H1 (cell line): ENCODE measurements at regions not wholly inside any gene's neighbourhood (a gene's known extent, or its start where the extent isn't known, plus 50 kb on each side); places are given as distances from the start of the nearest gene placed in this dataset.

Source experiments
- CTCF ChIA-PET: fragments of 300-600 bp; sonication (Branson Sonifier 250); formaldehyde crosslinking; loops from one replicate; lab custom pipeline; 2021; ENCODE audit not compliant: partially characterized antibody; lab: Charles Lee
- POLR2A ChIA-PET: fragments of 300-600 bp; sonication (Branson Sonifier 250); formaldehyde crosslinking; loops from one replicate; lab custom pipeline; 2021; ENCODE audit warnings: inconsistent platforms; ENCODE audit not compliant: partially characterized antibody; lab: Charles Lee
- DNase-seq, 2 experiments: peaks; one replicate each; pipeline versions ENCODE4 v3.0.0 to v3.0.0-alpha.2; 2010 to 2022; ENCODE audit warnings: low spot score in 2 of 2, low read depth in 1 of 2, mixed read lengths in 1 of 2
- FAIRE-seq: peaks from 2 replicates; lab custom pipeline; 2011; peaks lifted over from hg19 to GRCh38; lab: Jason Lieb, UNC
- H2AFZ ChIP-seq: 2 replicates; pipeline ENCODE4 v1.8.1; 2012; ENCODE audit warnings: low read length, inconsistent platforms
- H2AK5ac ChIP-seq: 2 replicates; pipeline ENCODE4 v1.6.1; 2013; ENCODE audit warnings: low read depth, low read length
- H2BK120ac ChIP-seq: replicated peaks from 2 replicates; pipeline ENCODE3; 2013; ENCODE audit warnings: low read depth, low read length, inconsistent platforms
- H2BK12ac ChIP-seq: 2 replicates; pipeline ENCODE4 v1.6.1; 2013; ENCODE audit warnings: low read depth, low read length
- H2BK15ac ChIP-seq: 2 replicates; pipeline ENCODE4 v1.6.1; 2013; ENCODE audit warnings: low read length
- H2BK20ac ChIP-seq: 2 replicates; pipeline ENCODE4 v1.6.1; 2013; ENCODE audit warnings: low read length
- H2BK5ac ChIP-seq: 2 replicates; pipeline ENCODE4 v1.6.1; 2013; ENCODE audit warnings: low read depth, low read length
- H3K14ac ChIP-seq: 2 replicates; pipeline ENCODE4 v1.6.1; 2013; ENCODE audit warnings: inconsistent platforms; ENCODE audit not compliant: insufficient read length
- H3K18ac ChIP-seq: 2 replicates; pipeline ENCODE4 v1.6.1; 2013; ENCODE audit warnings: low read length; ENCODE audit errors: extremely low read depth
- H3K23ac ChIP-seq: 2 replicates; pipeline ENCODE4 v1.6.1; 2013; ENCODE audit warnings: inconsistent platforms; ENCODE audit not compliant: insufficient read length
- H3K23me2 ChIP-seq: 2 replicates; pipeline ENCODE4 v1.6.1; 2013; ENCODE audit warnings: low read depth, low read length
- H3K27ac ChIP-seq: 2 replicates; pipeline ENCODE4 v1.6.1; 2011; ENCODE audit warnings: low read depth, low read length, inconsistent platforms
- H3K27me3 ChIP-seq, 4 experiments: replicated peaks in 1 of 4; 1 replicate in 1 of 4; 2 replicates in 3 of 4; pipeline versions ENCODE4 v1.6.1 to v1.8.1; 2011 to 2013; ENCODE audit warnings: low read length in 3 of 4, mild to moderate bottlenecking in 3 of 4, inconsistent platforms in 2 of 4, mixed read lengths in 2 of 4, moderate library complexity in 1 of 4; ENCODE audit not compliant: control insufficient read depth in 3 of 4, insufficient read depth in 3 of 4; ENCODE audit errors: extremely low read depth in 1 of 4
- H3K36me3 ChIP-seq, 4 experiments: 2 replicates each; pipeline versions ENCODE4 v1.6.1 to v1.8.1; 2011 to 2013; ENCODE audit warnings: mild to moderate bottlenecking in 4 of 4, low read length in 3 of 4, moderate library complexity in 2 of 4, control low read depth in 1 of 4, inconsistent platforms in 1 of 4; ENCODE audit not compliant: insufficient read depth in 4 of 4, control insufficient read depth in 2 of 4
- H3K4ac ChIP-seq: replicated peaks from 2 replicates; pipeline ENCODE3; 2013; ENCODE audit warnings: low read length, low read depth, mixed read lengths, inconsistent platforms; ENCODE audit not compliant: insufficient read length
- H3K4me1 ChIP-seq, 4 experiments: replicated peaks in 1 of 4; 1 replicate in 1 of 4; 2 replicates in 3 of 4; pipeline versions ENCODE4 v1.6.1 to v1.8.1; 2011 to 2013; ENCODE audit warnings: low read length in 3 of 4, inconsistent platforms in 2 of 4, mixed read lengths in 1 of 4; ENCODE audit not compliant: insufficient read depth in 4 of 4, control insufficient read depth in 3 of 4
- H3K4me2 ChIP-seq, 2 experiments: 2 replicates each; pipeline versions ENCODE4 v1.6.1 to v1.8.1; 2011 to 2013; ENCODE audit warnings: low read depth in 2 of 2, low read length in 2 of 2, control low read depth in 1 of 2, inconsistent platforms in 1 of 2, mild to moderate bottlenecking in 1 of 2; ENCODE audit not compliant: insufficient read depth in 1 of 2
- H3K4me3 ChIP-seq, 4 experiments: fragments of 200-600, 300-600 bp in 1 of 4; sonication (generic), shearing (Covaris generic), sonication (Bioruptor Twin) in 1 of 4; 2 replicates each; pipeline versions ENCODE4 v1.5.1 to v1.8.1; 2011 to 2016; ENCODE audit warnings: low read length in 4 of 4, low read depth in 3 of 4, control low read depth in 2 of 4, inconsistent platforms in 2 of 4, mild to moderate bottlenecking in 2 of 4, mixed read lengths in 1 of 4, moderate library complexity in 1 of 4; ENCODE audit not compliant: insufficient read depth in 2 of 4; ENCODE audit errors: extremely low read depth in 1 of 4
- H3K56ac ChIP-seq: replicated peaks from 2 replicates; pipeline ENCODE3; 2013; ENCODE audit warnings: low read depth, mild to moderate bottlenecking, mixed read lengths, low read length, inconsistent platforms; ENCODE audit not compliant: insufficient read length
- H3K79me1 ChIP-seq: 2 replicates; pipeline ENCODE4 v1.6.1; 2013; ENCODE audit warnings: low read depth, low read length, control low read depth
- H3K79me2 ChIP-seq, 2 experiments: 2 replicates each; pipeline versions ENCODE4 v1.6.1 to v1.8.1; 2012 to 2013; ENCODE audit warnings: low read length in 2 of 2, mild to moderate bottlenecking in 2 of 2, inconsistent platforms in 1 of 2; ENCODE audit not compliant: insufficient read depth in 2 of 2, control insufficient read depth in 1 of 2
- H3K9ac ChIP-seq, 4 experiments: replicated peaks in 1 of 4; 1 replicate in 1 of 4; 2 replicates in 3 of 4; pipeline versions ENCODE4 v1.6.1 to v1.8.1; 2011 to 2013; ENCODE audit warnings: low read depth in 3 of 4, low read length in 3 of 4, control low read depth in 2 of 4, mild to moderate bottlenecking in 2 of 4, moderate library complexity in 2 of 4, inconsistent platforms in 1 of 4; ENCODE audit errors: extremely low read depth in 1 of 4
- H3K9me3 ChIP-seq, 2 experiments: 2 replicates each; pipeline versions ENCODE4 v1.6.1 to v1.8.1; 2012 to 2013; ENCODE audit warnings: mild to moderate bottlenecking in 2 of 2, moderate library complexity in 2 of 2, control low read depth in 1 of 2, inconsistent platforms in 1 of 2, low read depth in 1 of 2, low read length in 1 of 2, mixed read lengths in 1 of 2; ENCODE audit not compliant: insufficient read depth in 2 of 2
- H4K20me1 ChIP-seq, 2 experiments: replicated peaks in 1 of 2; 2 replicates each; pipeline versions ENCODE3 to v1.8.1; 2011 to 2013; ENCODE audit warnings: inconsistent platforms in 2 of 2, low read length in 2 of 2, mild to moderate bottlenecking in 1 of 2; ENCODE audit not compliant: insufficient read depth in 2 of 2, control insufficient read depth in 1 of 2
- H4K5ac ChIP-seq: 2 replicates; pipeline ENCODE4 v1.6.1; 2013; ENCODE audit warnings: low read length, low read depth, mixed read lengths, inconsistent platforms; ENCODE audit not compliant: insufficient read length
- H4K8ac ChIP-seq: 2 replicates; pipeline ENCODE4 v1.8.0; 2013; ENCODE audit warnings: mild to moderate bottlenecking, moderate library complexity, low read length, inconsistent platforms; ENCODE audit not compliant: insufficient read depth; ENCODE audit errors: extremely low read depth
- H4K91ac ChIP-seq: replicated peaks from 2 replicates; pipeline ENCODE3; 2013; ENCODE audit warnings: low read length, mixed read lengths, inconsistent platforms; ENCODE audit not compliant: insufficient read length
- ATF3 ChIP-seq: IDR thresholded peaks from 2 replicates; pipeline ENCODE4 v1.6.1; 2011; ENCODE audit warnings: low read depth, mild to moderate bottlenecking, low read length; ENCODE audit not compliant: insufficient read depth
- BRCA1 ChIP-seq: IDR thresholded peaks from 2 replicates; pipeline ENCODE4 v1.6.1; 2012; ENCODE audit warnings: low read depth, low read length, improper control_type of control experiment
- CEBPB ChIP-seq: IDR thresholded peaks from 2 replicates; pipeline ENCODE4 v1.6.1; 2012; ENCODE audit warnings: low read depth, low read length
- FOSL1 ChIP-seq: IDR thresholded peaks from 2 replicates; pipeline ENCODE4 v1.6.1; 2011; ENCODE audit warnings: mild to moderate bottlenecking, low read depth, low read length, moderate library complexity; ENCODE audit not compliant: insufficient read depth
- GABPA ChIP-seq: IDR thresholded peaks from 2 replicates; pipeline ENCODE4 v1.6.1; 2011; ENCODE audit warnings: mild to moderate bottlenecking, low read length, moderate library complexity, borderline replicate concordance; ENCODE audit not compliant: insufficient read depth
- GTF2F1 ChIP-seq: IDR thresholded peaks from 2 replicates; pipeline ENCODE4 v1.6.1; 2012; ENCODE audit warnings: low read depth, low read length, improper control_type of control experiment, borderline replicate concordance
- KDM5A ChIP-seq: fragments of 200-600 bp; IDR thresholded peaks from 2 replicates; pipeline ENCODE4 v1.7.1; 2012; ENCODE audit warnings: mild to moderate bottlenecking, low read length, inconsistent platforms, mixed read lengths
- NRF1 ChIP-seq: IDR thresholded peaks from 2 replicates; pipeline ENCODE4 v1.6.1; 2011; ENCODE audit warnings: mild to moderate bottlenecking, low read depth, low read length, improper control_type of control experiment
- POLR2A ChIP-seq, 2 experiments: IDR thresholded peaks; 1 replicate in 1 of 2; 2 replicates in 1 of 2; pipeline ENCODE4 v1.6.1; 2011; ENCODE audit warnings: low read depth in 2 of 2, low read length in 2 of 2, mild to moderate bottlenecking in 2 of 2; ENCODE audit errors: control extremely low read depth in 1 of 2
- POU5F1 ChIP-seq: IDR thresholded peaks from 2 replicates; pipeline ENCODE4 v1.6.1; 2011; ENCODE audit warnings: low read depth, mild to moderate bottlenecking, low read length, moderate library complexity
- SIN3A ChIP-seq, 2 experiments: IDR thresholded peaks in 1 of 2; conservative IDR thresholded peaks in 1 of 2; 2 replicates each; pipeline ENCODE4 v1.6.1; 2011 to 2012; ENCODE audit warnings: low read length in 2 of 2, improper control_type of control experiment in 1 of 2, low read depth in 1 of 2, mild to moderate bottlenecking in 1 of 2
- SP2 ChIP-seq: IDR thresholded peaks from 2 replicates; pipeline ENCODE4 v1.6.1; 2012; ENCODE audit warnings: mild to moderate bottlenecking, low read length, inconsistent platforms
- USF2 ChIP-seq: IDR thresholded peaks from 2 replicates; pipeline ENCODE4 v1.6.1; 2011; ENCODE audit warnings: low read length, improper control_type of control experiment
- YY1 ChIP-seq: IDR thresholded peaks from 2 replicates; pipeline ENCODE4 v1.6.1; 2011; ENCODE audit warnings: low read depth, mild to moderate bottlenecking, low read length
- ZNF274 ChIP-seq: IDR thresholded peaks from 2 replicates; pipeline ENCODE4 v1.7.0; 2012; ENCODE audit warnings: low read length, borderline replicate concordance; ENCODE audit errors: extremely low read depth
- WGBS, 2 experiments: shearing (Covaris generic) in 1 of 2; methylation state at CpG; one replicate each; pipeline versions ENCODE4 v1.1.6 to v1.1.7; 2013 to 2015; ENCODE audit warnings: low lambda C conversion rate in 2 of 2, mixed read lengths in 2 of 2, inconsistent platforms in 1 of 2, low coverage in 1 of 2, missing lambda C conversion rate in 1 of 2; ENCODE audit not compliant: insufficient replicate concordance in 2 of 2, insufficient coverage in 1 of 2, insufficient read length in 1 of 2; ENCODE audit errors: extremely low coverage in 1 of 2, missing lambda C conversion rate in 1 of 2; 5-methylcytosine and 5-hydroxymethylcytosine counted together

GRCh38 chr1:199447906-199448305 lies 579.6 kb upstream of the NR5A2 start:
- Histone ChIP-seq H3K14ac (no peak overlapping the region), H3K4ac (no peak overlapping the region), H2BK20ac (no peak overlapping the region), H3K27ac (no peak overlapping the region), H3K4me1 (no peaks in the 10 kb centered on the region), H2AFZ (no peak overlapping the region), H2BK15ac (no peak overlapping the region), H4K91ac (no peak overlapping the region), H3K4me2 (no peak overlapping the region), H2BK120ac (no peak overlapping the region), H3K36me3 (no peaks in the 10 kb centered on the region), H2BK12ac (no peak overlapping the region), H3K79me1 (no peaks in the 10 kb centered on the region), H4K20me1 (no peaks in the 10 kb centered on the region), H3K23me2 (no peaks in the 10 kb centered on the region), H2AK5ac (no peak overlapping the region), H4K8ac (no peak overlapping the region; the same call in 1 of the 2 replicates), H3K27me3 (no peaks in the 10 kb centered on the region), H3K18ac (no peak overlapping the region), H3K79me2 (no peaks in the 10 kb centered on the region), H4K5ac (no peak overlapping the region), H3K9ac (no peak overlapping the region), H3K4me3 (no peak overlapping the region), H3K9me3 (no peaks in the 10 kb centered on the region), H3K56ac (no peak overlapping the region), H3K23ac (no peak overlapping the region), H2BK5ac (no peak overlapping the region)
- DNase-seq (no peak), FAIRE-seq (no peak)
- POLR2A ChIA-PET, result no interaction called here
- CTCF ChIA-PET, result no interaction called here
- WGBS, 2 experiments, result 96% methylated on average over 4 of the region's 4 CpGs; no CpG with 5 or more reads in 1 of the 2 experiments
- TF ChIP-seq KDM5A, result no peak
- TF ChIP-seq BRCA1, result no peak
- TF ChIP-seq ATF3, result no peak
- TF ChIP-seq POU5F1, result no peak
- no peak for TF ChIP-seq POLR2A (IDR thresholded peaks at IDR 0.05; ENCODE audit: control extremely low read depth in 1 of 2, low read depth in 2 of 2, low read length in 2 of 2)
- no peak for TF ChIP-seq GTF2F1
- no peak for TF ChIP-seq FOSL1
- TF ChIP-seq GABPA, result no peak
- no peak for TF ChIP-seq CEBPB
- no peak for TF ChIP-seq YY1
- no peak for TF ChIP-seq ZNF274
- no peak for TF ChIP-seq SP2
- TF ChIP-seq USF2, result no peak
- no peak for TF ChIP-seq NRF1
- no peak for TF ChIP-seq SIN3A (conservative IDR thresholded peaks at IDR 0.05 in 1 of 2, IDR thresholded peaks at IDR 0.05 in 1 of 2; ENCODE audit: low read depth in 1 of 2, low read length in 2 of 2)
